ENCODE measurements at regions not wholly inside any gene's neighbourhood (a gene's known extent, or its start where the extent isn't known, plus 50 kb on each side); places are given as distances from the start of the nearest gene placed in this dataset.

DNA sequence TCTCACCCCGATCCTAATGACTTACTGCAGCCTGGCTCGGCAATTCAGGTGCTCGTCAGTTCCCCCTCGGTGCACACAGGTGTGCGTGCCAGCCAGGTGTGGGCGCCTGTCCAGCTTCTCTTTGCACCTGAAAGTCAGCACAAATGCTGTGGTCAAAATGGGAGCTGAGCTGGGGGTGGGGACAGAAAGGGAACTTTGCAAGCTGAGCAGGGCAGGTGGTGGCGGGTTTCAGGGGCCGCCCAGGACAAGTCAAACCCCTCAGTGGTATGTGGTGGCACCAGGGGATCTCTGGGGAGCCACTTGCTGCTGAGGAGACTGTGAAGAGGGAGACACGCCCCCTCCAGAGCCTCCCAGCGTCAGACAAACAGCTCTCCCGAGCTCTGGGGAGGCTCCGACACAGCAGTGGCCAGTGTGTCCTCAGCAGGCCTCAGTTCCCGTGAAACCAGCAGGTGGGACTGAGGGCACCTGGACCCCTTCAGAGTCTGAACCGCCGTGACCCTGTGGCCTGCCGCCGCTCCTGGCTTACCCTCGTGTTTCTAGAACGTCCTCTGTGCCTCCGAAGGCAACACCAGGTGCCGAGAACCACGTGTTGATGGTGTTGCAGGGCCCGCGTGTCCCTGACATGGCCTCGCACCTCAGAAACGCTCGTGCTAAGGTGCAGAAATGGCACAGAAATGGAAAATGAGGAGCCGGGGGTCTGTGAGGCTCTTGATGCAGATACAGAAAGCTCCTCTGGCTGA is 233.5 kb upstream of the TNRC6C start:
- Mint-ChIP-seq H3K27me3 (peaks cover 19% of the 10 kb centered on the region), H3K4me1 (peaks cover 3% of the 10 kb centered on the region), H3K9me3 (no peaks in the 10 kb centered on the region), H3K36me3 (ENCODE audit: low read depth) (no peaks in the 10 kb centered on the region), H3K27ac (no peak overlapping the region), H3K4me3 (no peak overlapping the region)
- no peak for DNase-seq
- intact Hi-C loops (cut with micrococcal nuclease) = no loop called here

GRCh38 chr17:77725846-77726245 is 232.7 kb upstream of the TNRC6C start:
- H3K9me3 Mint-ChIP-seq = no peaks in the 10 kb centered on the region
- peaks cover 3% of the 10 kb centered on the region for H3K4me1 Mint-ChIP-seq
- H3K27me3 Mint-ChIP-seq = peaks cover 22% of the 10 kb centered on the region
- peak; percentile 46 for DNase-seq
- H3K4me3 Mint-ChIP-seq = no peak overlapping the region
- no peak overlapping the region for H3K27ac Mint-ChIP-seq
- intact Hi-C loops (cut with micrococcal nuclease) = no loop called here
- no peaks in the 10 kb centered on the region for H3K36me3 Mint-ChIP-seq (ENCODE audit: low read depth)

GRCh38 chr17:77726549-77727006 is 231.9 kb upstream of the TNRC6C start:
- Mint-ChIP-seq H3K9me3 (no peaks in the 10 kb centered on the region), H3K27me3 (peaks cover 19% of the 10 kb centered on the region), H3K27ac (no peak overlapping the region), H3K4me1 (peaks cover 3% of the 10 kb centered on the region), H3K4me3 (no peak overlapping the region), H3K36me3 (ENCODE audit: low read depth) (no peaks in the 10 kb centered on the region)
- intact Hi-C loops (cut with micrococcal nuclease) = no loop called here
- DNase-seq = peak; percentile 47

- Mint-ChIP-seq H3K27me3 (peaks cover 23% of the 10 kb centered on the region), H3K36me3 (ENCODE audit: low read depth) (no peaks in the 10 kb centered on the region), H3K4me1 (peaks cover 3% of the 10 kb centered on the region), H3K4me3 (no peak overlapping the region), H3K27ac (no peak overlapping the region), H3K9me3 (no peaks in the 10 kb centered on the region)
- DNase-seq = peak; percentile 49
- intact Hi-C loops (cut with micrococcal nuclease) = no loop called here
Measured at GRCh38 chr17:77727037-77727615, 231.4 kb upstream of the TNRC6C start.

- H3K36me3 Mint-ChIP-seq (ENCODE audit: low read depth) = peaks cover 2% of the 10 kb centered on the region
- H3K4me3 Mint-ChIP-seq = no peak overlapping the region
- intact Hi-C loops (cut with micrococcal nuclease) = no loop called here
- peak; percentile 52 for DNase-seq
- peaks cover 4% of the 10 kb centered on the region for H3K9me3 Mint-ChIP-seq
- H3K4me1 Mint-ChIP-seq = peaks cover 3% of the 10 kb centered on the region
- H3K27me3 Mint-ChIP-seq = peaks cover 32% of the 10 kb centered on the region
- H3K27ac Mint-ChIP-seq = no peak overlapping the region
Measured at GRCh38 chr17:77728474-77728795, 230.1 kb upstream of the TNRC6C start.

- DNase-seq = peak; percentile 45
Measured at GRCh38 chr17:77728871-77729270, 229.6 kb upstream of the TNRC6C start.

GRCh38 chr17:77729587-77729986 is 228.9 kb upstream of the TNRC6C start:
- H3K4me3 Mint-ChIP-seq = no peak overlapping the region
- H3K27ac Mint-ChIP-seq = no peak overlapping the region
- peak; percentile 41 for DNase-seq
- H3K9me3 Mint-ChIP-seq = peaks cover 4% of the 10 kb centered on the region
- H3K27me3 Mint-ChIP-seq = peaks cover 37% of the 10 kb centered on the region
- H3K4me1 Mint-ChIP-seq = peaks cover 3% of the 10 kb centered on the region
- intact Hi-C loops (cut with micrococcal nuclease) = no loop called here
- peaks cover 2% of the 10 kb centered on the region for H3K36me3 Mint-ChIP-seq (ENCODE audit: low read depth)

More at GRCh38 chr17:77728871-77729270, 229.6 kb upstream of the TNRC6C start:
- Mint-ChIP-seq H3K9me3 (peaks cover 4% of the 10 kb centered on the region), H3K4me1 (peaks cover 3% of the 10 kb centered on the region), H3K4me3 (no peak overlapping the region), H3K27me3 (peaks cover 36% of the 10 kb centered on the region), H3K36me3 (ENCODE audit: low read depth) (peaks cover 2% of the 10 kb centered on the region), H3K27ac (no peak overlapping the region)
- intact Hi-C loops (cut with micrococcal nuclease) = no loop called here

DNA sequence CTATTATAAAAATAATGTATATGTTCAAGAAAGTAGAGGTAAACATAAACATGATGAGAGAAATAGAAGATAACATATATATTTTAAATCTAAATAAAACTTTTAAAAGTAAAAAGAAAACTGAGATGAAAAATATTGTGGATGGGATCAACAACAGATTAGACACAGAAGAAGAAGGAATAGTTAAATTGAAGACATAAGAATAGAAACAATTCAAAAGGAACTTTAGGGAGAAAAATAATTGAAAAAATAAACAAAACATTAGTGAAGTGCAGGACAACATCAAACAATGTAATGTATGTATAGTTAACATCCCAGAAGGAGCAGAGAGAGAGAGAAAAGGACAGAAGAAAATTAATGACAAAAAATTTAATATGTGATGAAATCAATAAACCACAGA is 228.1 kb upstream of the TNRC6C start:
- H3K4me3 Mint-ChIP-seq = no peak overlapping the region
- peaks cover 2% of the 10 kb centered on the region for H3K36me3 Mint-ChIP-seq (ENCODE audit: low read depth)
- no peak for DNase-seq
- H3K27ac Mint-ChIP-seq = no peak overlapping the region
- intact Hi-C loops (cut with micrococcal nuclease) = no loop called here
- peaks cover 3% of the 10 kb centered on the region for H3K4me1 Mint-ChIP-seq
- peaks cover 37% of the 10 kb centered on the region for H3K27me3 Mint-ChIP-seq
- peaks cover 4% of the 10 kb centered on the region for H3K9me3 Mint-ChIP-seq

GRCh38 chr17:77733576-77734296 is 224.8 kb upstream of the TNRC6C start:
- DNase-seq = peak; percentile 31
- intact Hi-C loops (cut with micrococcal nuclease) = no loop called here
- H3K4me3 Mint-ChIP-seq = no peak overlapping the region
- peaks cover 2% of the 10 kb centered on the region for H3K36me3 Mint-ChIP-seq (ENCODE audit: low read depth)
- H3K9me3 Mint-ChIP-seq = peaks cover 4% of the 10 kb centered on the region
- H3K27me3 Mint-ChIP-seq = peaks cover 35% of the 10 kb centered on the region
- H3K4me1 Mint-ChIP-seq = no peaks in the 10 kb centered on the region
- H3K27ac Mint-ChIP-seq = no peak overlapping the region

GRCh38 chr17:77734371-77735080 is 224.0 kb upstream of the TNRC6C start:
- H3K27ac Mint-ChIP-seq = no peak overlapping the region
- peaks cover 34% of the 10 kb centered on the region for H3K27me3 Mint-ChIP-seq
- peaks cover 4% of the 10 kb centered on the region for H3K9me3 Mint-ChIP-seq
- intact Hi-C loops (cut with micrococcal nuclease) = no loop called here
- DNase-seq = peak; percentile 48
- H3K4me3 Mint-ChIP-seq = no peak overlapping the region
- H3K36me3 Mint-ChIP-seq (ENCODE audit: low read depth) = peaks cover 2% of the 10 kb centered on the region
- no peaks in the 10 kb centered on the region for H3K4me1 Mint-ChIP-seq

DNA sequence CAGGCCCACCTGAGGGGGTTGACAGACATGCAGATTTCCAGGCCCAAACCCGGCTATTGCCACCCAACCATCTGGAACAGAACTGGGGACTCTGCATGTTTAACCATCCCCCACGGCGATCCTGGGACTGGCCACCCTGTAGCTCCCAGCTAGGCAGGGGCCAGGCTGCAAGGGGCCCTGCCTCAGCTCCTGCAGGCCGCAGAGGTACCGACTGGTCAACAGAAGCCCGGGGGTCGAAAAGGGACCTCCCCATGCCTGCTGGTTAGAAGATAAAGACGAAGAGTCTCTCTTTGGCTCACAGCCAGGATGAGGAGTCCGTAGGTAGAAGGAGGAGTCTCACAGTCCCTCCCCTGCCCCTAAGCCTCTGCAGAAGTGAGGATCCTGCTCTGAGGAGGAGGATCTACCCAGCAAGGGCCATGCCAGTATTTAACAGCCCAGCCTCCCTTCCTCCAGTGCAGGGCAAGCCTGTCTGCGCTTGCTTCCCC is 223.4 kb upstream of the TNRC6C start:
- Mint-ChIP-seq H3K27me3 (peaks cover 28% of the 10 kb centered on the region), H3K36me3 (ENCODE audit: low read depth) (peaks cover 2% of the 10 kb centered on the region), H3K4me1 (no peaks in the 10 kb centered on the region), H3K27ac (no peak overlapping the region), H3K9me3 (peaks cover 4% of the 10 kb centered on the region), H3K4me3 (no peak overlapping the region)
- peak; percentile 37 for DNase-seq
- intact Hi-C loops (cut with micrococcal nuclease) = no loop called here

- no peak for DNase-seq
Measured at GRCh38 chr17:77735566-77736198, 222.8 kb upstream of the TNRC6C start.

DNA sequence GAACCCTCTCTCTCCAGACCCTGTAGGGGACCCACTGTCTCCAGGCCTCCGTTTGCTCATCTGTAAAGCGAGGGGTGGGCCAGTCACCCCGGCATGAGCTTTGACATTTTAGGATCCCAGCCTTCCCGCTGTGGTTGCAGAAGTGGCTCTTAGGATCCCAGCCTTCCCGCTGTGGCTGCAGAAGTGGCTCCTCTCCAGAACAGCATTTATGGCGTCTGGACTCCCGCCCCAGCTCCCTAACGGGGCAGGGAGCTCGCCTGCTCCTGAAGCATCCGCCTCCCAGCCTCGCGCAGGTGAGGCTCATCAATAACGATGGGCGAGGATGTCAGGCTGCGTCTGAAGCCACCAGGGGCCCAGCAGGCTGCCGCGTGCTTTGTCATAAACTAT is 222.3 kb upstream of the TNRC6C start:
- H3K4me1 Mint-ChIP-seq = no peaks in the 10 kb centered on the region

More at GRCh38 chr17:77735566-77736198, 222.8 kb upstream of the TNRC6C start:
- intact Hi-C loops (cut with micrococcal nuclease) = no loop called here
- H3K36me3 Mint-ChIP-seq (ENCODE audit: low read depth) = peaks cover 2% of the 10 kb centered on the region
- peaks cover 28% of the 10 kb centered on the region for H3K27me3 Mint-ChIP-seq
- peaks cover 4% of the 10 kb centered on the region for H3K9me3 Mint-ChIP-seq
- no peak overlapping the region for H3K27ac Mint-ChIP-seq
- no peaks in the 10 kb centered on the region for H3K4me1 Mint-ChIP-seq
- no peak overlapping the region for H3K4me3 Mint-ChIP-seq

More for the DNA sequence above, 222.3 kb upstream of the TNRC6C start:
- H3K9me3 Mint-ChIP-seq = peaks cover 4% of the 10 kb centered on the region
- H3K27ac Mint-ChIP-seq = no peak overlapping the region
- H3K4me3 Mint-ChIP-seq = no peak overlapping the region
- peak; percentile 37 for DNase-seq
- H3K27me3 Mint-ChIP-seq = peaks cover 28% of the 10 kb centered on the region
- H3K36me3 Mint-ChIP-seq (ENCODE audit: low read depth) = peaks cover 2% of the 10 kb centered on the region
- intact Hi-C loops (cut with micrococcal nuclease) = no loop called here

Data from activated CD4-positive, alpha-beta T cell treated with anti-CD3 and anti-CD28 coated beads, Interleukin-2, amount 10 ng/mL, durations not matched to agents 24 days and 14 days (primary cell).